ENCODE measurements at regions not wholly inside any gene's neighbourhood (a gene's known extent, or its start where the extent isn't known, plus 50 kb on each side); places are given as distances from the start of the nearest gene placed in this dataset.

DNA sequence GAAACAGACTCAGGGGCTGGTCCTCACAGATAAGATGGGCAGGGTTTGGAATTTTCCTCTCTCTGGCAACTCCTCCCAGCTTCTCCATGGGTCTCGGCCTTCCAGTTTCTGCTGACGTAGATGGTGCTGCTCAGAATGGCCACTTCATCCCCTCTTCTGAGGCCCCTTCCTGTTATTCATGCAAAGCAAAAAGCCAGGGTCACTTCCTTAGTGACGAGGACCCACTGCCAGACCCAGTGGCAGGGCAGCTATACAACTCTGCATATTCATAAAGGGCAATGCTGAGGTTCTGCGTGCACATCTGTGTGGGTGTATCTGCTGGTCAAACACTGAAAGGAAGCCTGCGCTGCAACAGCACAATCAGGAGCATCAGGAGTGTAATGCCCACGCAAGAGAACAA is 108.8 kb downstream of the WSCD1 start:
- no peak for DNase-seq (ENCODE audit: extremely low spot score)
- no peak overlapping the region for H3K27ac ChIP-seq (replicated peaks in 1 of 4)
- WGBS: 71% methylated on average over 6 of the region's 6 CpGs
- H3K4me3 ChIP-seq: no peak overlapping the region
- H3K4me1 ChIP-seq: no peaks in the 10 kb centered on the region
- no peaks in the 10 kb centered on the region for H3K36me3 ChIP-seq
- intact Hi-C loops (cut with DNase I): no loop called here
- no peak for TF ChIP-seq EP300 (IDR thresholded peaks at IDR 0.05)
- TF ChIP-seq POLR2A (IDR thresholded peaks at IDR 0.05; ENCODE audit: low read depth): no peak
- TF ChIP-seq POLR2AphosphoS5 (IDR thresholded peaks at IDR 0.05): no peak
- TF ChIP-seq, protein P1, sequence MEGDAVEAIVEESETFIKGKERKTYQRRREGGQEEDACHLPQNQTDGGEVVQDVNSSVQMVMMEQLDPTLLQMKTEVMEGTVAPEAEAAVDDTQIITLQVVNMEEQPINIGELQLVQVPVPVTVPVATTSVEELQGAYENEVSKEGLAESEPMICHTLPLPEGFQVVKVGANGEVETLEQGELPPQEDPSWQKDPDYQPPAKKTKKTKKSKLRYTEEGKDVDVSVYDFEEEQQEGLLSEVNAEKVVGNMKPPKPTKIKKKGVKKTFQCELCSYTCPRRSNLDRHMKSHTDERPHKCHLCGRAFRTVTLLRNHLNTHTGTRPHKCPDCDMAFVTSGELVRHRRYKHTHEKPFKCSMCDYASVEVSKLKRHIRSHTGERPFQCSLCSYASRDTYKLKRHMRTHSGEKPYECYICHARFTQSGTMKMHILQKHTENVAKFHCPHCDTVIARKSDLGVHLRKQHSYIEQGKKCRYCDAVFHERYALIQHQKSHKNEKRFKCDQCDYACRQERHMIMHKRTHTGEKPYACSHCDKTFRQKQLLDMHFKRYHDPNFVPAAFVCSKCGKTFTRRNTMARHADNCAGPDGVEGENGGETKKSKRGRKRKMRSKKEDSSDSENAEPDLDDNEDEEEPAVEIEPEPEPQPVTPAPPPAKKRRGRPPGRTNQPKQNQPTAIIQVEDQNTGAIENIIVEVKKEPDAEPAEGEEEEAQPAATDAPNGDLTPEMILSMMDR (IDR thresholded peaks at IDR 0.05): no peak
- H3K27me3 ChIP-seq: peaks cover 0 to 3% (median 0%) of the 10 kb centered on the region in 4 donors
- H3K9me3 ChIP-seq: no peaks in the 10 kb centered on the region

DNA sequence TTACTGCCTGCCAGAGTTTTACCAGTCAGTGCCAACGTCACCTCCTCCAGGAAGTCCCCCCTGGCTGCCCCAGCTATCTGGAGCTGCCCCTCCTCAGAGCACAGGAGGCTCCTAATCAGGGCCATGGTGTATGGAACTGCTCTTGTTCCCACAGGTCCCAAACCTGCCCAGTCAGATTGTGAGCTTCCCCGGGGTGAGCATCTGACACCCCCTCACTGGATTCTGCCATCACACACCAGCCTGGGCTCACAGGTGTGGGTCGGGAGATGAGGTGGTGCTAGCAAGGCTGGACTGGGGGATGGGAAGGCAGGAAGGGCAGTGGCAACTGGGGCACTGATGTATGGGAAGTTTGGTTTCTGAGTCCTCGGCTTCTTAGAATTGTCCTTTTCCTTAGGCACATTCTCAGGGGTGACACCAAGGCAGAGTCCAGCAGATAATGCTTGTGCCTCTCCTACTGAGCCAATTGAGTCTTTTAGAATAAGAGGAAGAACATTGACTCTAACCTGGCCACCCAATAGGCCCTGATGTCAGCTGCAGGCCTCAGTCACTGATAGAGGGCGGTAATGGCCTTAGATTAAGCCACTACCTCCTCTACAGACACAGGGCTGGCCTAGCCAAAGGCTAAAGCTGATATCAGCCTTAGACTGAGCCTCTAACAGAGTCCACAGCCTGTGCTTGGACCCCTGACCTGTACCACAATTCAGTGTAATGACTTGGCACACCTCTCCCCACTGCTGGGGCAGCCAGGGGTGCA is 107.9 kb downstream of the WSCD1 start:
- H3K27me3 ChIP-seq: peaks cover 0 to 3% (median 0%) of the 10 kb centered on the region in 4 donors
- no peaks in the 10 kb centered on the region for H3K4me1 ChIP-seq
- no peak for DNase-seq (ENCODE audit: extremely low spot score)
- no peaks in the 10 kb centered on the region for H3K36me3 ChIP-seq
- no peak overlapping the region for H3K27ac ChIP-seq (replicated peaks in 1 of 4)
- WGBS: 82% methylated on average over 5 of the region's 5 CpGs
- no peaks in the 10 kb centered on the region for H3K9me3 ChIP-seq
- no peak overlapping the region for H3K4me3 ChIP-seq
- intact Hi-C loops (cut with DNase I): no loop called here
- no peak for TF ChIP-seq POLR2AphosphoS5 (IDR thresholded peaks at IDR 0.05)
- TF ChIP-seq, protein P1 (IDR thresholded peaks at IDR 0.05): no peak
- TF ChIP-seq POLR2A (IDR thresholded peaks at IDR 0.05; ENCODE audit: low read depth): no peak
- TF ChIP-seq EP300 (IDR thresholded peaks at IDR 0.05): no peak

Small RNAs in the stretch of these regions (small RNA-seq; reads per million reads assigned to genes)
- gene RNU6-1264P: 0 reads per million in 3 donors

Measured in esophagus muscularis mucosa (tissue), 4 donors.